Mucosa of descending colon (tissue), 3 donors: ENCODE measurements at regions not wholly inside any gene's neighbourhood (a gene's known extent, or its start where the extent isn't known, plus 50 kb on each side); places are given as distances from the start of the nearest gene placed in this dataset.

ENCODE experiments used
- ATAC-seq: fragments of 200-7000 bp; cut with Tn5 transposase; one replicate; pipeline ENCODE4 v1.9.1; 2020; ENCODE audit warnings: mild to moderate bottlenecking, moderate library complexity
- DNase-seq, 3 donors: peaks; one replicate each; pipeline ENCODE4 v3.0.0-alpha.2; 2020
- H3K36me3 ChIP-seq: fragments of 200-600 bp; one replicate; pipeline ENCODE4 v1.8.0; 2021; ENCODE audit warnings: low read depth, mild to moderate bottlenecking
- H3K4me1 ChIP-seq: fragments of 200-600 bp; one replicate; pipeline ENCODE4 v1.8.0; 2021; ENCODE audit warnings: low read depth, mild to moderate bottlenecking
- H3K4me3 ChIP-seq: fragments of 200-600 bp; one replicate; pipeline ENCODE4 v1.8.0; 2021; ENCODE audit warnings: mild to moderate bottlenecking
- H3K9me3 ChIP-seq: fragments of 200-600 bp; one replicate; pipeline ENCODE4 v1.8.0; 2021; ENCODE audit warnings: mild to moderate bottlenecking
- intact Hi-C, 2 donors: fragments of 100-400 bp; cut with DNase I in 1 of 2; cut with micrococcal nuclease in 1 of 2; formaldehyde crosslinking; loops; one replicate each; pipeline versions ENCODE4 v1.11.0 to v1.11.1; 2022; cut with DNase I, micrococcal nuclease
- TF ChIP-seq, protein P1 (sequence below): fragments of 200-600 bp; IDR thresholded peaks from one replicate; pipeline ENCODE4 v1.8.0; 2022; ENCODE audit warnings: antibody characterized with exemption, mild to moderate bottlenecking
- donor health status: DM: no; HTN: no; CAD: no; lungs with moderate emphysema.
- donor health status: DM: no; HTN: no; CAD: no.
- donor health status: DM: no; HTN: yes; CAD: no.

- intact Hi-C loops, result no loop called here
- H3K36me3 ChIP-seq, result no peaks in the 10 kb centered on the region
Measured at GRCh38 chr12:113639474-113639873, 167.8 kb upstream of the LHX5 start.

GRCh38 chr12:113638460-113638775, 166.7 kb upstream of the LHX5 start:
- intact Hi-C loops, result no loop called here
- Histone ChIP-seq H3K4me1 (no peaks in the 10 kb centered on the region), H3K9me3 (no peaks in the 10 kb centered on the region), H3K4me3 (no peak overlapping the region), H3K36me3 (no peaks in the 10 kb centered on the region)
- no peak for DNase-seq
- TF ChIP-seq, protein P1, sequence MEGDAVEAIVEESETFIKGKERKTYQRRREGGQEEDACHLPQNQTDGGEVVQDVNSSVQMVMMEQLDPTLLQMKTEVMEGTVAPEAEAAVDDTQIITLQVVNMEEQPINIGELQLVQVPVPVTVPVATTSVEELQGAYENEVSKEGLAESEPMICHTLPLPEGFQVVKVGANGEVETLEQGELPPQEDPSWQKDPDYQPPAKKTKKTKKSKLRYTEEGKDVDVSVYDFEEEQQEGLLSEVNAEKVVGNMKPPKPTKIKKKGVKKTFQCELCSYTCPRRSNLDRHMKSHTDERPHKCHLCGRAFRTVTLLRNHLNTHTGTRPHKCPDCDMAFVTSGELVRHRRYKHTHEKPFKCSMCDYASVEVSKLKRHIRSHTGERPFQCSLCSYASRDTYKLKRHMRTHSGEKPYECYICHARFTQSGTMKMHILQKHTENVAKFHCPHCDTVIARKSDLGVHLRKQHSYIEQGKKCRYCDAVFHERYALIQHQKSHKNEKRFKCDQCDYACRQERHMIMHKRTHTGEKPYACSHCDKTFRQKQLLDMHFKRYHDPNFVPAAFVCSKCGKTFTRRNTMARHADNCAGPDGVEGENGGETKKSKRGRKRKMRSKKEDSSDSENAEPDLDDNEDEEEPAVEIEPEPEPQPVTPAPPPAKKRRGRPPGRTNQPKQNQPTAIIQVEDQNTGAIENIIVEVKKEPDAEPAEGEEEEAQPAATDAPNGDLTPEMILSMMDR, result no peak
- ATAC-seq, result no peak

More at GRCh38 chr12:113639474-113639873, 167.8 kb upstream of the LHX5 start:
- DNase-seq (no peak), ATAC-seq (no peak)
- Histone ChIP-seq H3K4me1 (no peaks in the 10 kb centered on the region), H3K4me3 (no peak overlapping the region), H3K9me3 (no peaks in the 10 kb centered on the region)
- TF ChIP-seq, protein P1, result no peak

- H3K4me3 ChIP-seq, result no peak overlapping the region
- H3K9me3 ChIP-seq, result peaks cover 8% of the 10 kb centered on the region
- H3K36me3 ChIP-seq, result no peaks in the 10 kb centered on the region
- intact Hi-C loops, result no loop called here
- ATAC-seq (no peak), DNase-seq (no peak)
- TF ChIP-seq, protein P1, result no peak
- H3K4me1 ChIP-seq, result no peaks in the 10 kb centered on the region
Measured at GRCh38 chr12:113634982-113635381, 163.3 kb upstream of the LHX5 start.

DNA sequence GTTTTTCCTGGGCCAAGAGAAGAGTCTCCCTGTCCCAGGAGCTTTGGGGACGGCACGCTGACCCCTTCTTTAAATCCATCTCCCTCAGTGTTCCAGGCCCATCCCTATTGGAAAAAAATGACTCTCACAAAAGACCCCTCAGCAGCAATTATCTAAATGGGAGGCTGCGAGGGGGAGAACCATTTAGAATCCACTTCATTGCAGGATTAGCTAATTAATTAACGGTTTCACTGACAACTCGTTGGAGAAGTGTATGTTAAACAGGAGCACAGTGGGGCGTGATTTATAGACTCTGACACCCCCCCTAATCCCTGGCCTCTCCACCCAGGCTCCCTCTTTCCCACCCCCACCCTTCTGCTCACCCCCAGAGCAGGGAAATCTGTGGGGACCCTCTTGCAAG, 162.8 kb upstream of the LHX5 start:
- H3K4me3 ChIP-seq, result no peak overlapping the region
- no peak for ATAC-seq
- no peak for DNase-seq
- no peaks in the 10 kb centered on the region for H3K4me1 ChIP-seq
- TF ChIP-seq, protein P1, result no peak
- H3K36me3 ChIP-seq, result no peaks in the 10 kb centered on the region
- H3K9me3 ChIP-seq, result peaks cover 8% of the 10 kb centered on the region
- intact Hi-C loops, result no loop called here

GRCh38 chr12:113633678-113634332, 162.1 kb upstream of the LHX5 start:
- intact Hi-C loops, result no loop called here
- DNase-seq (no peak), ATAC-seq (no peak)
- Histone ChIP-seq H3K36me3 (no peaks in the 10 kb centered on the region), H3K9me3 (peaks cover 8% of the 10 kb centered on the region), H3K4me1 (no peaks in the 10 kb centered on the region), H3K4me3 (no peak overlapping the region)
- TF ChIP-seq, protein P1, result no peak

DNA sequence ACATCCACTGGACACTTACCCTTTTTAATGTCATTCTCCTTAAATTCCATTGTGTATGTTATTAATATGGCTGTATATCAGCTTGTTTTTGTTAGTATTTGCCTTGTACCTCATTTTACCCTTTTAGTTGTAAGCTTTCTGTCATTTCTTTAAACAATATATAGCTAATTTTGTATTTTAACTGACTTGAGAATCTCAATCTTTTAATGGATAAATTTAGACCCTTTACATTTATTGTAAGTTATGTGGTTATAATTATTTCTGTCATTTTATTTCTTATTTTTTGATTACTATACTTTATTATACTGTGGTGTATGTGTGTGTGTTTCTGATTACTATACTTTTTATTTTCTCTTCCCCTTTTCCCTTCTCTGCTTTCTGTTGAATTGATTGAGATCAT, 159.0 kb upstream of the LHX5 start:
- DNase-seq, result no peak
- ATAC-seq, result no peak
- Histone ChIP-seq H3K36me3 (no peaks in the 10 kb centered on the region), H3K4me3 (no peak overlapping the region), H3K9me3 (peaks cover 16% of the 10 kb centered on the region), H3K4me1 (no peaks in the 10 kb centered on the region)
- intact Hi-C loops, result no loop called here
- TF ChIP-seq, protein P1, result no peak
